ENCODE measurements at regions not wholly inside any gene's neighbourhood (a gene's known extent, or its start where the extent isn't known, plus 50 kb on each side); places are given as distances from the start of the nearest gene placed in this dataset.

DNA sequence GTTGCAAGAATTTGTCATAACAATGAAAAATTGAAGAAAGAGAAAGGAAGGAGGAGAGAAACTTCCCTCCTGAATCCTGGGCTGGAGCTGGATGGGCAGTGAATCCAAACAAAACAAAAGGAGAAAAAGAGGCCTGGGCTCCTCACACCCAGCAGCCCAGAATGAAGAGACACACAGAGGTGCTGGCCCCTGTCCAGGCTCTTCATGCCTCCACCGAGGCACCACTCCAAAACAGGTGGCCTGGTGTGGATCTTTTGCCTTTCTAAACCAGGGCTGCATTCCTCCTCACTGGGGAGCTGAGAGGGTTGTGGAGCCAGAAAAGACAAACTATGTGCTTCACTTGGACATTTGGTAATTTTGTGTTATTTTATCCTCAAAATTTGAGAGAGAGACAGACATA is 76.0 kb downstream of the FAM124B start:
- Histone ChIP-seq H3K9me3 (ENCODE audit: control insufficient read depth in 1 of 2, low read length in 2 of 2) (no peaks in the 10 kb centered on the region), H3K27ac (ENCODE audit: low read depth, low read length) (no peak overlapping the region), H3K9ac (ENCODE audit: low read depth in 1 of 2, low read length in 2 of 2) (no peak overlapping the region), H3K4me1 (ENCODE audit: control insufficient read depth in 1 of 2, insufficient read depth in 2 of 2, low read length in 2 of 2) (no peaks in the 10 kb centered on the region), H3K36me3 (ENCODE audit: control insufficient read depth in 1 of 2, insufficient read depth in 2 of 2, low read length in 2 of 2) (no peaks in the 10 kb centered on the region), H3K4me3 (ENCODE audit: low read depth in 1 of 2, low read length in 2 of 2) (no peak overlapping the region), H3K27me3 (ENCODE audit: control insufficient read depth in 1 of 2, insufficient read depth in 2 of 2, low read length in 2 of 2) (no peaks in the 10 kb centered on the region)

GRCh38 chr2:224324604-224325003 is 77.3 kb downstream of the FAM124B start:
- Histone ChIP-seq H3K36me3 (ENCODE audit: control insufficient read depth in 1 of 2, insufficient read depth in 2 of 2, low read length in 2 of 2) (no peaks in the 10 kb centered on the region), H3K9me3 (ENCODE audit: control insufficient read depth in 1 of 2, low read length in 2 of 2) (no peaks in the 10 kb centered on the region), H3K4me3 (ENCODE audit: low read depth in 1 of 2, low read length in 2 of 2) (no peak overlapping the region), H3K27me3 (ENCODE audit: control insufficient read depth in 1 of 2, insufficient read depth in 2 of 2, low read length in 2 of 2) (peaks cover 0 to 5% of the 10 kb centered on the region in 2 donors), H3K9ac (ENCODE audit: low read depth in 1 of 2, low read length in 2 of 2) (no peak overlapping the region), H3K4me1 (ENCODE audit: control insufficient read depth in 1 of 2, insufficient read depth in 2 of 2, low read length in 2 of 2) (no peaks in the 10 kb centered on the region), H3K27ac (ENCODE audit: low read depth, low read length) (no peak overlapping the region)

DNA sequence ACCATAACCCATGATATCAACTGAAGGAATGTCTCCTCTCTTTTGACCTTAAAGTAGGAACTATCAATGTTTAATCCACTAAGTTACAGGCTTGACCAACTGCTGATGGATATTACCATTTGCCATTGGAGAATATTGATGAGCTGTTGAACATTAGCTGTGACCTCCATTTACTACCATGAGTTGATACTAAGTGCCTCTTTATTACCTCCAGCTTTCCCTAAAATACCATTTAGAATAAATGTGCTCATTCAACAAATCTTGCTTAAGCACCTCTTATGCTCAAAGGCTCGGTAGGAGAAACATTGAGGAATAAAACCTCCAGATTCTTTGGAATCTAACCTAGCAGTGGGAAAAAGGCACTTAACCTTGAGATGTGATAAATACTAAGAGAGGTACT is 81.2 kb downstream of the FAM124B start:
- Histone ChIP-seq H3K27me3 (ENCODE audit: control insufficient read depth in 1 of 2, insufficient read depth in 2 of 2, low read length in 2 of 2) (peaks cover 0 to 5% of the 10 kb centered on the region in 2 donors), H3K9ac (ENCODE audit: low read depth in 1 of 2, low read length in 2 of 2) (no peak overlapping the region), H3K4me3 (ENCODE audit: low read depth in 1 of 2, low read length in 2 of 2) (no peak overlapping the region), H3K27ac (ENCODE audit: low read depth, low read length) (no peak overlapping the region), H3K4me1 (ENCODE audit: control insufficient read depth in 1 of 2, insufficient read depth in 2 of 2, low read length in 2 of 2) (no peaks in the 10 kb centered on the region), H3K9me3 (ENCODE audit: control insufficient read depth in 1 of 2, low read length in 2 of 2) (no peaks in the 10 kb centered on the region), H3K36me3 (ENCODE audit: control insufficient read depth in 1 of 2, insufficient read depth in 2 of 2, low read length in 2 of 2) (no peaks in the 10 kb centered on the region)

GRCh38 chr2:224319750-224320149 is 82.2 kb downstream of the FAM124B start:
- Histone ChIP-seq H3K9me3 (ENCODE audit: control insufficient read depth in 1 of 2, low read length in 2 of 2) (no peaks in the 10 kb centered on the region), H3K4me3 (ENCODE audit: low read depth in 1 of 2, low read length in 2 of 2) (no peak overlapping the region), H3K27ac (ENCODE audit: low read depth, low read length) (no peak overlapping the region), H3K9ac (ENCODE audit: low read depth in 1 of 2, low read length in 2 of 2) (no peak overlapping the region), H3K27me3 (ENCODE audit: control insufficient read depth in 1 of 2, insufficient read depth in 2 of 2, low read length in 2 of 2) (peaks cover 0 to 5% of the 10 kb centered on the region in 2 donors), H3K36me3 (ENCODE audit: control insufficient read depth in 1 of 2, insufficient read depth in 2 of 2, low read length in 2 of 2) (no peaks in the 10 kb centered on the region), H3K4me1 (ENCODE audit: control insufficient read depth in 1 of 2, insufficient read depth in 2 of 2, low read length in 2 of 2) (no peaks in the 10 kb centered on the region)

GRCh38 chr2:224312741-224313140 is 89.2 kb downstream of the FAM124B start:
- H3K9ac ChIP-seq (ENCODE audit: low read depth in 1 of 2, low read length in 2 of 2): no peak overlapping the region
- H3K4me3 ChIP-seq (ENCODE audit: low read depth in 1 of 2, low read length in 2 of 2): no peak overlapping the region
- no peaks in the 10 kb centered on the region for H3K9me3 ChIP-seq (ENCODE audit: control insufficient read depth in 1 of 2, low read length in 2 of 2)
- H3K27ac ChIP-seq (ENCODE audit: low read depth, low read length): no peak overlapping the region
- H3K36me3 ChIP-seq (ENCODE audit: control insufficient read depth in 1 of 2, insufficient read depth in 2 of 2, low read length in 2 of 2): no peaks in the 10 kb centered on the region
- H3K27me3 ChIP-seq (ENCODE audit: control insufficient read depth in 1 of 2, insufficient read depth in 2 of 2, low read length in 2 of 2): no peaks in the 10 kb centered on the region
- H3K4me1 ChIP-seq (ENCODE audit: control insufficient read depth in 1 of 2, insufficient read depth in 2 of 2, low read length in 2 of 2): peaks cover 0 to 6% of the 10 kb centered on the region in 2 donors

GRCh38 chr2:224310943-224311625 is 90.8 kb downstream of the FAM124B start:
- Histone ChIP-seq H3K9ac (ENCODE audit: low read depth in 1 of 2, low read length in 2 of 2) (no peak overlapping the region), H3K9me3 (ENCODE audit: control insufficient read depth in 1 of 2, low read length in 2 of 2) (no peaks in the 10 kb centered on the region), H3K36me3 (ENCODE audit: control insufficient read depth in 1 of 2, insufficient read depth in 2 of 2, low read length in 2 of 2) (no peaks in the 10 kb centered on the region), H3K27me3 (ENCODE audit: control insufficient read depth in 1 of 2, insufficient read depth in 2 of 2, low read length in 2 of 2) (no peaks in the 10 kb centered on the region), H3K27ac (ENCODE audit: low read depth, low read length) (no peak overlapping the region), H3K4me1 (ENCODE audit: control insufficient read depth in 1 of 2, insufficient read depth in 2 of 2, low read length in 2 of 2) (peaks cover 0 to 6% of the 10 kb centered on the region in 2 donors), H3K4me3 (ENCODE audit: low read depth in 1 of 2, low read length in 2 of 2) (no peak overlapping the region)

DNA sequence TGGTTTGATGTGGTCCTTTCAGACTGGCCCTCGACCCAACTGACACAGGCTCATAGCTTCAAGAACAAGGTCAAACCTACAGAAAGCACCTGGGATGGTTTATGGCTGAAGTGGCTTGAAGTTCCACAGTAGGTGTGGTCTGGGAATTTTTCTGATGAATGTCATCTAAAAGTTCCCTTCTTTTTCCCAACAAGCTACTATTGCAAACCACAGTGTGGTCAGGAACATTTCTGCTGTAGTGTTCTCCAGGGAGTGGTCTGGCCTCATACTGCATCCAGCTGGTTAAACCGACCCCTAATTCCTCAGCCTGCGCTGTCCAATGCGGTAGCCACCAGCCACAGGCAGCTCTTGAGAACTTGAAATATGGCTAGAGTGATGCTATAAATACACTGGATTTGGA is 92.7 kb downstream of the FAM124B start:
- no peaks in the 10 kb centered on the region for H3K27me3 ChIP-seq (ENCODE audit: control insufficient read depth in 1 of 2, insufficient read depth in 2 of 2, low read length in 2 of 2)
- no peak overlapping the region for H3K9ac ChIP-seq (ENCODE audit: low read depth in 1 of 2, low read length in 2 of 2)
- no peaks in the 10 kb centered on the region for H3K36me3 ChIP-seq (ENCODE audit: control insufficient read depth in 1 of 2, insufficient read depth in 2 of 2, low read length in 2 of 2)
- no peak overlapping the region for H3K27ac ChIP-seq (ENCODE audit: low read depth, low read length)
- H3K4me3 ChIP-seq (ENCODE audit: low read depth in 1 of 2, low read length in 2 of 2): no peak overlapping the region
- H3K9me3 ChIP-seq (ENCODE audit: control insufficient read depth in 1 of 2, low read length in 2 of 2): no peaks in the 10 kb centered on the region
- H3K4me1 ChIP-seq (ENCODE audit: control insufficient read depth in 1 of 2, insufficient read depth in 2 of 2, low read length in 2 of 2): peaks cover 0 to 6% of the 10 kb centered on the region in 2 donors

DNA sequence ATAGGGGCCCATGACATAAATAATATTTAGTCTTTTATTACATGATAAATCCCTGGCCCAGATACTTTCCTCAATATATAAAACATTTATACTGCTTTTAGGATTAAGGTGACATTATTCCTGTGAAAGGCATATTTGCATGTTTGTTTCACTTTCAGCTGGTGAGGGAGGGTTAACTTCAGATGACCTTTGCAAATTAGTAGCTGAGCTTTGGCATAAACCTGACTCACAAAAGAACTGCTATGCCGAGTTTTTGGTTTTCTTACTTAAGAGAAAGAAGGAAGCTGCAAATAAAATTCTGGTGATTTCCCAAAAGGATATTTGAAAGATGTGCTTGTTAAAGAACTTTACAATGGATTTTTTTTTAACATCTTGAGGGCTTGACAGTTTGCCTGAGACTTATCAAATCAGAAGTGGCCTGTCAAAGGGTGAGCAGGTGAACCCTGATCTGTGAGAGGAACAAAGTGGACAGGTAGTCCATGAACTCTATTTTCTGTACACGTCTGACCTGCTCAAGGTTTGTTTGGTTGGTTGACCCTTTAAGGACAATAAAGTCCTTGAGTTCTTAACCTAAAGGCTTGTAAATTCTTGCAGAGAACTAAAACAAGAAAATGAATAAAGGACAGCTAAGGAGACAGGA is 93.5 kb downstream of the FAM124B start:
- no peak overlapping the region for H3K27ac ChIP-seq (ENCODE audit: low read depth, low read length)
- H3K9me3 ChIP-seq (ENCODE audit: control insufficient read depth in 1 of 2, low read length in 2 of 2): no peaks in the 10 kb centered on the region
- H3K4me1 ChIP-seq (ENCODE audit: control insufficient read depth in 1 of 2, insufficient read depth in 2 of 2, low read length in 2 of 2): peaks cover 0 to 6% of the 10 kb centered on the region in 2 donors
- no peak overlapping the region for H3K4me3 ChIP-seq (ENCODE audit: low read depth in 1 of 2, low read length in 2 of 2)
- no peaks in the 10 kb centered on the region for H3K27me3 ChIP-seq (ENCODE audit: control insufficient read depth in 1 of 2, insufficient read depth in 2 of 2, low read length in 2 of 2)
- H3K36me3 ChIP-seq (ENCODE audit: control insufficient read depth in 1 of 2, insufficient read depth in 2 of 2, low read length in 2 of 2): no peaks in the 10 kb centered on the region
- H3K9ac ChIP-seq (ENCODE audit: low read depth in 1 of 2, low read length in 2 of 2): no peak overlapping the region

- Histone ChIP-seq H3K36me3 (ENCODE audit: control insufficient read depth in 1 of 2, insufficient read depth in 2 of 2, low read length in 2 of 2) (no peaks in the 10 kb centered on the region), H3K4me3 (ENCODE audit: low read depth in 1 of 2, low read length in 2 of 2) (no peak overlapping the region), H3K4me1 (ENCODE audit: control insufficient read depth in 1 of 2, insufficient read depth in 2 of 2, low read length in 2 of 2) (no peaks in the 10 kb centered on the region), H3K9me3 (ENCODE audit: control insufficient read depth in 1 of 2, low read length in 2 of 2) (no peaks in the 10 kb centered on the region), H3K27me3 (ENCODE audit: control insufficient read depth in 1 of 2, insufficient read depth in 2 of 2, low read length in 2 of 2) (no peaks in the 10 kb centered on the region), H3K27ac (ENCODE audit: low read depth, low read length) (no peak overlapping the region), H3K9ac (ENCODE audit: low read depth in 1 of 2, low read length in 2 of 2) (no peak overlapping the region)
These were observed 99.0 kb downstream of the FAM124B start for GRCh38 chr2:224302952-224303351.

GRCh38 chr2:224293976-224294375 is 107.9 kb downstream of the FAM124B start:
- Histone ChIP-seq H3K9ac (ENCODE audit: low read depth in 1 of 2, low read length in 2 of 2) (no peak overlapping the region), H3K36me3 (ENCODE audit: control insufficient read depth in 1 of 2, insufficient read depth in 2 of 2, low read length in 2 of 2) (no peaks in the 10 kb centered on the region)

More at GRCh38 chr2:224293976-224294375, 107.9 kb downstream of the FAM124B start:
- Histone ChIP-seq H3K27ac (ENCODE audit: low read depth, low read length) (no peak overlapping the region), H3K9me3 (ENCODE audit: control insufficient read depth in 1 of 2, low read length in 2 of 2) (no peaks in the 10 kb centered on the region), H3K27me3 (ENCODE audit: control insufficient read depth in 1 of 2, insufficient read depth in 2 of 2, low read length in 2 of 2) (peaks cover 3 to 9% of the 10 kb centered on the region in 2 donors), H3K4me3 (ENCODE audit: low read depth in 1 of 2, low read length in 2 of 2) (no peak overlapping the region), H3K4me1 (ENCODE audit: control insufficient read depth in 1 of 2, insufficient read depth in 2 of 2, low read length in 2 of 2) (no peaks in the 10 kb centered on the region)

Data from duodenal mucosa (tissue), 2 donors.